GM23338 (cell line): ENCODE measurements at regions not wholly inside any gene's neighbourhood (a gene's known extent, or its start where the extent isn't known, plus 50 kb on each side); places are given as distances from the start of the nearest gene placed in this dataset.

Experiments used
- ATAC-seq: fragments of 200-7000 bp; cut with Tn5 transposase; 3 replicates; pipeline ENCODE4 v1.9.1; 2020
- DNase-seq: peaks from one replicate; pipeline ENCODE4 v3.0.0-alpha.2; 2015; ENCODE audit warnings: low spot score
- H2AFZ ChIP-seq: fragments of 200-600 bp; sonication (generic); 2 replicates; pipeline ENCODE4 v1.8.0; 2016; ENCODE audit warnings: antibody characterized with exemption, mild to moderate bottlenecking, moderate library complexity
- H3F3A ChIP-seq: fragments of 200-600 bp; sonication (generic); replicated peaks from 2 replicates; pipeline ENCODE4 v1.8.0; 2017; ENCODE audit warnings: antibody characterized with exemption, mixed run types, low read depth
- H3K27ac ChIP-seq: fragments of 200-600 bp; sonication (generic); 2 replicates; pipeline ENCODE4 v1.6.1; 2016; ENCODE audit warnings: low read depth
- H3K27me3 ChIP-seq: fragments of 200-600 bp; sonication (generic); 2 replicates; pipeline ENCODE4 v1.8.0; 2016; ENCODE audit warnings: mild to moderate bottlenecking, mixed run types, moderate library complexity; ENCODE audit not compliant: insufficient read depth
- H3K36me3 ChIP-seq: fragments of 200-600 bp; sonication (generic); 2 replicates; pipeline ENCODE4 v1.8.0; 2016; ENCODE audit warnings: mild to moderate bottlenecking; ENCODE audit not compliant: insufficient read depth
- H3K4me1 ChIP-seq: fragments of 200-600 bp; sonication (generic); 2 replicates; pipeline ENCODE4 v1.8.0; 2016; ENCODE audit warnings: mild to moderate bottlenecking, moderate library complexity; ENCODE audit not compliant: insufficient read depth
- H3K4me2 ChIP-seq: fragments of 200-600 bp; sonication (generic); 2 replicates; pipeline ENCODE4 v1.7.1; 2017; ENCODE audit warnings: mixed run types
- H3K4me3 ChIP-seq: fragments of 200-600 bp; sonication (generic); 2 replicates; pipeline ENCODE4 v1.6.1; 2016; ENCODE audit warnings: mixed run types
- H3K79me2 ChIP-seq: fragments of 200-600 bp; sonication (generic); replicated peaks from 2 replicates; pipeline ENCODE4 v1.8.0; 2017; ENCODE audit warnings: mild to moderate bottlenecking; ENCODE audit not compliant: insufficient read depth
- H3K9me2 ChIP-seq: fragments of 200-600 bp; sonication (generic); 2 replicates; pipeline ENCODE4 v1.8.0; 2017; ENCODE audit not compliant: insufficient read depth
- H4K20me1 ChIP-seq: fragments of 200-600 bp; sonication (generic); replicated peaks from 2 replicates; pipeline ENCODE4 v1.8.0; 2017; ENCODE audit warnings: mild to moderate bottlenecking; ENCODE audit not compliant: insufficient read depth
- H3K27ac Mint-ChIP-seq: 2 replicates; pipeline ENCODE4 v1.8.0; 2020; ENCODE audit warnings: inconsistent platforms, mild to moderate bottlenecking, moderate library complexity, mixed read lengths
- H3K27me3 Mint-ChIP-seq: 3 replicates; pipeline ENCODE4 v1.8.0; 2022; ENCODE audit warnings: low read depth, mild to moderate bottlenecking, moderate library complexity, mixed read lengths, inconsistent platforms; ENCODE audit not compliant: insufficient read depth, poor library complexity
- H3K36me3 Mint-ChIP-seq: 3 replicates; pipeline ENCODE4 v1.8.0; 2021; ENCODE audit warnings: low read depth, mild to moderate bottlenecking, inconsistent platforms, moderate library complexity, mixed read lengths
- H3K4me1 Mint-ChIP-seq: 3 replicates; pipeline ENCODE4 v1.8.0; 2020; ENCODE audit warnings: mild to moderate bottlenecking, inconsistent platforms, mixed read lengths
- H3K4me3 Mint-ChIP-seq: 3 replicates; pipeline ENCODE4 v1.8.0; 2021; ENCODE audit warnings: moderate library complexity, mild to moderate bottlenecking, inconsistent platforms, mixed read lengths
- H3K9me3 Mint-ChIP-seq: 3 replicates; pipeline ENCODE4 v1.8.0; 2020; ENCODE audit warnings: moderate library complexity, mild to moderate bottlenecking, inconsistent platforms, mixed read lengths
- CREB1 ChIP-seq: fragments of 250-450 bp; sonication (Bioruptor Pico); IDR thresholded peaks from 2 replicates; pipeline ENCODE4 v1.5.0; 2020; ENCODE audit warnings: low read depth, mild to moderate bottlenecking, moderate library complexity
- EZH2 ChIP-seq: fragments of 200-600 bp; sonication (generic); IDR thresholded peaks from one replicate; pipeline ENCODE4 v1.8.0; 2017; ENCODE audit warnings: antibody characterized with exemption, mild to moderate bottlenecking, low read depth; ENCODE audit not compliant: unreplicated experiment
- EZH2phosphoT487 ChIP-seq: fragments of 200-600 bp; sonication (generic); IDR thresholded peaks from one replicate; pipeline ENCODE4 v1.8.1; 2018; ENCODE audit warnings: antibody characterized with exemption; ENCODE audit not compliant: unreplicated experiment
- JUNB ChIP-seq: IDR thresholded peaks from one replicate; pipeline ENCODE4 v1.6.1; 2016; ENCODE audit warnings: antibody characterized with exemption; ENCODE audit not compliant: unreplicated experiment
- NANOG ChIP-seq: IDR thresholded peaks from 2 replicates; pipeline ENCODE4 v1.6.1; 2016; ENCODE audit warnings: antibody characterized with exemption, borderline replicate concordance
- POLR2AphosphoS5 ChIP-seq: IDR thresholded peaks from 2 replicates; pipeline ENCODE4 v1.6.1; 2016; ENCODE audit warnings: antibody characterized with exemption, low read depth
- STAT1 ChIP-seq: IDR thresholded peaks from one replicate; pipeline ENCODE4 v1.6.1; 2016; ENCODE audit warnings: antibody characterized with exemption; ENCODE audit not compliant: unreplicated experiment
- ZNF114 ChIP-seq: fragments of 250-450 bp; sonication (Bioruptor Pico); IDR thresholded peaks from 2 replicates; pipeline ENCODE4 v1.5.0; 2020; ENCODE audit warnings: mild to moderate bottlenecking, moderate library complexity
- ZNF331 ChIP-seq: fragments of 250-450 bp; sonication (Bioruptor Pico); IDR thresholded peaks from 2 replicates; pipeline ENCODE4 v1.5.0; 2020; ENCODE audit warnings: low read depth, mild to moderate bottlenecking, moderate library complexity
- TF ChIP-seq, protein P1 (sequence below): IDR thresholded peaks from 2 replicates; pipeline ENCODE4 v1.6.1; 2016; ENCODE audit warnings: antibody characterized with exemption
- TF ChIP-seq, protein P2 (sequence below), 2 experiments: fragments of 200-600 bp in 1 of 2; sonication (generic) in 1 of 2; conservative IDR thresholded peaks; 2 replicates each; pipeline versions ENCODE4 v1.5.1 to v1.6.1; 2016 to 2017; ENCODE audit warnings: antibody characterized with exemption in 2 of 2, low read depth in 2 of 2, mild to moderate bottlenecking in 2 of 2, moderate library complexity in 1 of 2
- TF ChIP-seq, protein P3 (sequence below): IDR thresholded peaks from one replicate; pipeline ENCODE4 v1.6.1; 2018; ENCODE audit warnings: antibody characterized with exemption; ENCODE audit not compliant: unreplicated experiment
- TF ChIP-seq, protein P4 (sequence below): fragments of 250-450 bp; sonication (Bioruptor Pico); IDR thresholded peaks from 2 replicates; pipeline ENCODE4 v1.5.0; 2020; ENCODE audit warnings: mild to moderate bottlenecking, moderate library complexity

DNA sequence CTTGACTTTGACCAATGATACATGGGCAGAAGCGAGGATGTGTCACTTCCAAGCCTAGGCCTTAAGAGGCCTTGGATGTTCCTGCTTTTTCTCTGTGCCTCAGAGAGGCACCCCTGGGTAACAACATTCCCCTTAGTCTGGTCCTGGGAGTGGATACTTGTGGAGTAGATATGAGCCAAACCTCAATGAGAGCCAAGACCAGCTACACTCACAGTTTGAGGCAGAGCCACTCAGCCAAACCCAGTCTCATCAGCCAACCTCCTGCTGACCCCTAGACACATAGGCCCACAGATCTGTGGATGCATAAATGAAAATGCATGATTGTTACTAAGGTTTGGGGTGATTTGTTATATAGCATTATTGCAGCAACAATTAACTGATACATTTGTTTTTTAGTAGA lies 114.2 kb downstream of the ZNF621 start:
- DNase-seq (no peak), ATAC-seq (no peak)
- H2AFZ ChIP-seq: no peak overlapping the region
- no peaks in the 10 kb centered on the region for H3K4me1 ChIP-seq
- 0 out of 2 replicates have a peak, but pooled peaks cover 4% of the 10 kb centered on the region for H3K36me3 ChIP-seq
- H3K79me2 ChIP-seq: no peaks in the 10 kb centered on the region
- no peak overlapping the region for H3K4me2 ChIP-seq
- Mint-ChIP-seq H3K4me1 (no peaks in the 10 kb centered on the region), H3K36me3 (no peaks in the 10 kb centered on the region), H3K4me3 (no peak overlapping the region), H3K9me3 (peaks cover 2% of the 10 kb centered on the region; the same call in 2 of the 3 replicates), H3K27ac (no peak overlapping the region), H3K27me3 (no peaks in the 10 kb centered on the region)
- H4K20me1 ChIP-seq: no peaks in the 10 kb centered on the region
- peaks cover 24% of the 10 kb centered on the region for H3K9me2 ChIP-seq
- TF ChIP-seq ZNF114 (CRISPR knock-in tag) (no peak), POLR2AphosphoS5 (no peak), JUNB (no peak), CREB1 (CRISPR knock-in tag) (no peak), ZNF331 (CRISPR knock-in tag) (no peak), STAT1 (no peak), EZH2 (no peak), EZH2phosphoT487 (no peak), NANOG (no peak)
- TF ChIP-seq, protein P1, sequence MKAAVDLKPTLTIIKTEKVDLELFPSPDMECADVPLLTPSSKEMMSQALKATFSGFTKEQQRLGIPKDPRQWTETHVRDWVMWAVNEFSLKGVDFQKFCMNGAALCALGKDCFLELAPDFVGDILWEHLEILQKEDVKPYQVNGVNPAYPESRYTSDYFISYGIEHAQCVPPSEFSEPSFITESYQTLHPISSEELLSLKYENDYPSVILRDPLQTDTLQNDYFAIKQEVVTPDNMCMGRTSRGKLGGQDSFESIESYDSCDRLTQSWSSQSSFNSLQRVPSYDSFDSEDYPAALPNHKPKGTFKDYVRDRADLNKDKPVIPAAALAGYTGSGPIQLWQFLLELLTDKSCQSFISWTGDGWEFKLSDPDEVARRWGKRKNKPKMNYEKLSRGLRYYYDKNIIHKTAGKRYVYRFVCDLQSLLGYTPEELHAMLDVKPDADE: no peak
- TF ChIP-seq, protein P2, sequence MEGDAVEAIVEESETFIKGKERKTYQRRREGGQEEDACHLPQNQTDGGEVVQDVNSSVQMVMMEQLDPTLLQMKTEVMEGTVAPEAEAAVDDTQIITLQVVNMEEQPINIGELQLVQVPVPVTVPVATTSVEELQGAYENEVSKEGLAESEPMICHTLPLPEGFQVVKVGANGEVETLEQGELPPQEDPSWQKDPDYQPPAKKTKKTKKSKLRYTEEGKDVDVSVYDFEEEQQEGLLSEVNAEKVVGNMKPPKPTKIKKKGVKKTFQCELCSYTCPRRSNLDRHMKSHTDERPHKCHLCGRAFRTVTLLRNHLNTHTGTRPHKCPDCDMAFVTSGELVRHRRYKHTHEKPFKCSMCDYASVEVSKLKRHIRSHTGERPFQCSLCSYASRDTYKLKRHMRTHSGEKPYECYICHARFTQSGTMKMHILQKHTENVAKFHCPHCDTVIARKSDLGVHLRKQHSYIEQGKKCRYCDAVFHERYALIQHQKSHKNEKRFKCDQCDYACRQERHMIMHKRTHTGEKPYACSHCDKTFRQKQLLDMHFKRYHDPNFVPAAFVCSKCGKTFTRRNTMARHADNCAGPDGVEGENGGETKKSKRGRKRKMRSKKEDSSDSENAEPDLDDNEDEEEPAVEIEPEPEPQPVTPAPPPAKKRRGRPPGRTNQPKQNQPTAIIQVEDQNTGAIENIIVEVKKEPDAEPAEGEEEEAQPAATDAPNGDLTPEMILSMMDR (conservative IDR thresholded peaks at IDR 0.05; ENCODE audit: low read depth in 2 of 2): no peak
- TF ChIP-seq, protein P3, sequence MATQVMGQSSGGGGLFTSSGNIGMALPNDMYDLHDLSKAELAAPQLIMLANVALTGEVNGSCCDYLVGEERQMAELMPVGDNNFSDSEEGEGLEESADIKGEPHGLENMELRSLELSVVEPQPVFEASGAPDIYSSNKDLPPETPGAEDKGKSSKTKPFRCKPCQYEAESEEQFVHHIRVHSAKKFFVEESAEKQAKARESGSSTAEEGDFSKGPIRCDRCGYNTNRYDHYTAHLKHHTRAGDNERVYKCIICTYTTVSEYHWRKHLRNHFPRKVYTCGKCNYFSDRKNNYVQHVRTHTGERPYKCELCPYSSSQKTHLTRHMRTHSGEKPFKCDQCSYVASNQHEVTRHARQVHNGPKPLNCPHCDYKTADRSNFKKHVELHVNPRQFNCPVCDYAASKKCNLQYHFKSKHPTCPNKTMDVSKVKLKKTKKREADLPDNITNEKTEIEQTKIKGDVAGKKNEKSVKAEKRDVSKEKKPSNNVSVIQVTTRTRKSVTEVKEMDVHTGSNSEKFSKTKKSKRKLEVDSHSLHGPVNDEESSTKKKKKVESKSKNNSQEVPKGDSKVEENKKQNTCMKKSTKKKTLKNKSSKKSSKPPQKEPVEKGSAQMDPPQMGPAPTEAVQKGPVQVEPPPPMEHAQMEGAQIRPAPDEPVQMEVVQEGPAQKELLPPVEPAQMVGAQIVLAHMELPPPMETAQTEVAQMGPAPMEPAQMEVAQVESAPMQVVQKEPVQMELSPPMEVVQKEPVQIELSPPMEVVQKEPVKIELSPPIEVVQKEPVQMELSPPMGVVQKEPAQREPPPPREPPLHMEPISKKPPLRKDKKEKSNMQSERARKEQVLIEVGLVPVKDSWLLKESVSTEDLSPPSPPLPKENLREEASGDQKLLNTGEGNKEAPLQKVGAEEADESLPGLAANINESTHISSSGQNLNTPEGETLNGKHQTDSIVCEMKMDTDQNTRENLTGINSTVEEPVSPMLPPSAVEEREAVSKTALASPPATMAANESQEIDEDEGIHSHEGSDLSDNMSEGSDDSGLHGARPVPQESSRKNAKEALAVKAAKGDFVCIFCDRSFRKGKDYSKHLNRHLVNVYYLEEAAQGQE: no peak
- TF ChIP-seq, protein P4, sequence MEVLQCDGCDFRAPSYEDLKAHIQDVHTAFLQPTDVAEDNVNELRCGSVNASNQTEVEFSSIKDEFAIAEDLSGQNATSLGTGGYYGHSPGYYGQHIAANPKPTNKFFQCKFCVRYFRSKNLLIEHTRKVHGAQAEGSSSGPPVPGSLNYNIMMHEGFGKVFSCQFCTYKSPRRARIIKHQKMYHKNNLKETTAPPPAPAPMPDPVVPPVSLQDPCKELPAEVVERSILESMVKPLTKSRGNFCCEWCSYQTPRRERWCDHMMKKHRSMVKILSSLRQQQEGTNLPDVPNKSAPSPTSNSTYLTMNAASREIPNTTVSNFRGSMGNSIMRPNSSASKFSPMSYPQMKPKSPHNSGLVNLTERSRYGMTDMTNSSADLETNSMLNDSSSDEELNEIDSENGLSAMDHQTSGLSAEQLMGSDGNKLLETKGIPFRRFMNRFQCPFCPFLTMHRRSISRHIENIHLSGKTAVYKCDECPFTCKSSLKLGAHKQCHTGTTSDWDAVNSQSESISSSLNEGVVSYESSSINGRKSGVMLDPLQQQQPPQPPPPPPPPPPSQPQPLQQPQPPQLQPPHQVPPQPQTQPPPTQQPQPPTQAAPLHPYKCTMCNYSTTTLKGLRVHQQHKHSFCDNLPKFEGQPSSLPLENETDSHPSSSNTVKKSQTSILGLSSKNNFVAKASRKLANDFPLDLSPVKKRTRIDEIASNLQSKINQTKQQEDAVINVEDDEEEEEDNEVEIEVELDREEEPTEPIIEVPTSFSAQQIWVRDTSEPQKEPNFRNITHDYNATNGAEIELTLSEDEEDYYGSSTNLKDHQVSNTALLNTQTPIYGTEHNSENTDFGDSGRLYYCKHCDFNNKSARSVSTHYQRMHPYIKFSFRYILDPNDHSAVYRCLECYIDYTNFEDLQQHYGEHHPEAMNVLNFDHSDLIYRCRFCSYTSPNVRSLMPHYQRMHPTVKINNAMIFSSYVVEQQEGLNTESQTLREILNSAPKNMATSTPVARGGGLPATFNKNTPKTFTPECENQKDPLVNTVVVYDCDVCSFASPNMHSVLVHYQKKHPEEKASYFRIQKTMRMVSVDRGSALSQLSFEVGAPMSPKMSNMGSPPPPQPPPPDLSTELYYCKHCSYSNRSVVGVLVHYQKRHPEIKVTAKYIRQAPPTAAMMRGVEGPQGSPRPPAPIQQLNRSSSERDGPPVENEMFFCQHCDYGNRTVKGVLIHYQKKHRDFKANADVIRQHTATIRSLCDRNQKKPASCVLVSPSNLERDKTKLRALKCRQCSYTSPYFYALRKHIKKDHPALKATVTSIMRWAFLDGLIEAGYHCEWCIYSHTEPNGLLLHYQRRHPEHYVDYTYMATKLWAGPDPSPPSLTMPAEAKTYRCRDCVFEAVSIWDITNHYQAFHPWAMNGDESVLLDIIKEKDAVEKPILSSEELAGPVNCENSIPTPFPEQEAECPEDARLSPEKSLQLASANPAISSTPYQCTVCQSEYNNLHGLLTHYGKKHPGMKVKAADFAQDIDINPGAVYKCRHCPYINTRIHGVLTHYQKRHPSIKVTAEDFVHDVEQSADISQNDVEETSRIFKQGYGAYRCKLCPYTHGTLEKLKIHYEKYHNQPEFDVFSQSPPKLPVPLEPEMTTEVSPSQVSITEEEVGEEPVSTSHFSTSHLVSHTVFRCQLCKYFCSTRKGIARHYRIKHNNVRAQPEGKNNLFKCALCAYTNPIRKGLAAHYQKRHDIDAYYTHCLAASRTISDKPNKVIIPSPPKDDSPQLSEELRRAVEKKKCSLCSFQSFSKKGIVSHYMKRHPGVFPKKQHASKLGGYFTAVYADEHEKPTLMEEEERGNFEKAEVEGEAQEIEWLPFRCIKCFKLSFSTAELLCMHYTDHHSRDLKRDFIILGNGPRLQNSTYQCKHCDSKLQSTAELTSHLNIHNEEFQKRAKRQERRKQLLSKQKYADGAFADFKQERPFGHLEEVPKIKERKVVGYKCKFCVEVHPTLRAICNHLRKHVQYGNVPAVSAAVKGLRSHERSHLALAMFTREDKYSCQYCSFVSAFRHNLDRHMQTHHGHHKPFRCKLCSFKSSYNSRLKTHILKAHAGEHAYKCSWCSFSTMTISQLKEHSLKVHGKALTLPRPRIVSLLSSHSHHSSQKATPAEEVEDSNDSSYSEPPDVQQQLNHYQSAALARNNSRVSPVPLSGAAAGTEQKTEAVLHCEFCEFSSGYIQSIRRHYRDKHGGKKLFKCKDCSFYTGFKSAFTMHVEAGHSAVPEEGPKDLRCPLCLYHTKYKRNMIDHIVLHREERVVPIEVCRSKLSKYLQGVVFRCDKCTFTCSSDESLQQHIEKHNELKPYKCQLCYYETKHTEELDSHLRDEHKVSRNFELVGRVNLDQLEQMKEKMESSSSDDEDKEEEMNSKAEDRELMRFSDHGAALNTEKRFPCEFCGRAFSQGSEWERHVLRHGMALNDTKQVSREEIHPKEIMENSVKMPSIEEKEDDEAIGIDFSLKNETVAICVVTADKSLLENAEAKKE (CRISPR knock-in tag): no peak
- H3K27ac ChIP-seq: no peak overlapping the region
- H3K27me3 ChIP-seq: no peaks in the 10 kb centered on the region
- no peak overlapping the region for H3K4me3 ChIP-seq
- H3F3A ChIP-seq: no peaks in the 10 kb centered on the region
